C4-2B (cell line): ENCODE measurements at regions not wholly inside any gene's neighbourhood (a gene's known extent, or its start where the extent isn't known, plus 50 kb on each side); places are given as distances from the start of the nearest gene placed in this dataset.
A peak's percentile ranks its signal among the peaks of the same experiment; 100 is the strongest.

ENCODE experiments used
- H3K27ac ChIP-seq: fragments of 450-650 bp; 2 replicates; pipeline ENCODE4 v1.5.1; 2017
- CTCF ChIP-seq: fragments of 450-650 bp; conservative IDR thresholded peaks from 2 replicates; pipeline ENCODE4 v1.5.1; 2017; ENCODE audit warnings: mild to moderate bottlenecking
- ZFX ChIP-seq: fragments of 450-650 bp; IDR thresholded peaks from 2 replicates; pipeline ENCODE4 v1.6.1; 2017

- no peak for TF ChIP-seq ZFX
- peak; percentile 65; the same call in 1 of the 2 replicates for TF ChIP-seq CTCF
- H3K27ac ChIP-seq: no peak overlapping the region
Observed at GRCh38 chr15:70362886-70363285, 265.2 kb upstream of the TLE3 start.

- no peak overlapping the region for H3K27ac ChIP-seq
- TF ChIP-seq ZFX (no peak), CTCF (no peak)
Observed at GRCh38 chr15:70362350-70362749, 264.6 kb upstream of the TLE3 start.

GRCh38 chr15:70361891-70362290 lies 264.2 kb upstream of the TLE3 start:
- TF ChIP-seq ZFX (no peak), CTCF (no peak)
- no peak overlapping the region for H3K27ac ChIP-seq

GRCh38 chr15:70361106-70361505 lies 263.4 kb upstream of the TLE3 start:
- no peak overlapping the region for H3K27ac ChIP-seq
- TF ChIP-seq CTCF (no peak), ZFX (no peak)

- H3K27ac ChIP-seq: no peak overlapping the region
- no peak for TF ChIP-seq ZFX
- TF ChIP-seq CTCF: no peak
Observed at GRCh38 chr15:70358871-70359647, 261.3 kb upstream of the TLE3 start.

GRCh38 chr15:70358011-70358819 lies 260.5 kb upstream of the TLE3 start:
- TF ChIP-seq CTCF (no peak), ZFX (no peak)
- no peak overlapping the region for H3K27ac ChIP-seq

- H3K27ac ChIP-seq: no peak overlapping the region; the same call in 1 of the 2 replicates
- no peak for TF ChIP-seq CTCF
- no peak for TF ChIP-seq ZFX
Observed at GRCh38 chr15:70357453-70357852, 259.7 kb upstream of the TLE3 start.
